OCI-LY3 (cell line): ENCODE measurements at regions not wholly inside any gene's neighbourhood (a gene's known extent, or its start where the extent isn't known, plus 50 kb on each side); places are given as distances from the start of the nearest gene placed in this dataset.
"Not testable (repeated sequence)": the region's sequence is repeated elsewhere in the genome, so short reads cannot be mapped to it uniquely, and the experiment has no call there.

Experiments used
- H2AFZ ChIP-seq: fragments of 200-600, 300-600 bp; shearing (Covaris generic); 2 replicates; pipeline ENCODE4 v1.6.0; 2014; ENCODE audit warnings: antibody characterized with exemption, low read depth, low read length
- H3K27ac ChIP-seq: fragments of 200-600, 300-600 bp; sonication (generic); 2 replicates; pipeline ENCODE4 v1.5.1; 2014; ENCODE audit warnings: mild to moderate bottlenecking, low read length, moderate library complexity, mixed read lengths
- H3K27me3 ChIP-seq: fragments of 200-600, 300-600 bp; sonication (generic); 2 replicates; pipeline ENCODE4 v1.6.1; 2014; ENCODE audit warnings: low read depth, low read length, mixed read lengths
- H3K36me3 ChIP-seq: fragments of 200-600, 300-600 bp; sonication (generic); replicated peaks from 2 replicates; pipeline ENCODE3; 2014; ENCODE audit warnings: low read depth, low read length, mixed read lengths
- H3K4me1 ChIP-seq: fragments of 300-600, 200-600 bp; sonication (generic); 2 replicates; pipeline ENCODE4 v1.6.1; 2014; ENCODE audit warnings: low read length, mixed read lengths
- H3K4me2 ChIP-seq: fragments of 200-600, 300-600 bp; sonication (generic); 2 replicates; pipeline ENCODE4 v1.6.1; 2014; ENCODE audit warnings: low read length, mixed read lengths
- H3K4me3 ChIP-seq: fragments of 300-600, 200-600 bp; sonication (generic); 2 replicates; pipeline ENCODE4 v1.5.1; 2014; ENCODE audit warnings: antibody characterized with exemption, mild to moderate bottlenecking, low read length, moderate library complexity
- H3K79me2 ChIP-seq: fragments of 300-600, 200-600 bp; shearing (Covaris generic); 2 replicates; pipeline ENCODE4 v1.6.1; 2014; ENCODE audit warnings: mild to moderate bottlenecking, low read length, mixed read lengths
- H3K9ac ChIP-seq: fragments of 300-600, 200-600 bp; shearing (Covaris generic); 2 replicates; pipeline ENCODE4 v1.6.0; 2014; ENCODE audit warnings: mild to moderate bottlenecking, low read length, moderate library complexity
- H3K9me3 ChIP-seq: fragments of 200-600, 300-600 bp; shearing (Covaris generic); 2 replicates; pipeline ENCODE4 v1.6.1; 2014; ENCODE audit warnings: low read length, mixed read lengths; ENCODE audit not compliant: insufficient read depth
- H4K20me1 ChIP-seq: fragments of 200-600, 300-600 bp; sonication (generic); 2 replicates; pipeline ENCODE4 v1.6.1; 2016; ENCODE audit warnings: low read length, mixed read lengths; ENCODE audit not compliant: insufficient read depth
- CTCF ChIP-seq: fragments of 200-600, 300-600 bp; sonication (generic); IDR thresholded peaks from 2 replicates; pipeline ENCODE4 v1.5.1; 2014; ENCODE audit warnings: antibody characterized with exemption, low read length, low read depth
- EZH2phosphoT487 ChIP-seq: fragments of 200-600 bp; shearing (Covaris generic); IDR thresholded peaks from 2 replicates; pipeline ENCODE4 v1.6.1; 2018; ENCODE audit warnings: antibody characterized with exemption, mixed run types, low read depth

- TF ChIP-seq CTCF (no peak), EZH2phosphoT487 (no peak)
- no peaks in the 10 kb centered on the region for H4K20me1 ChIP-seq
- H3K79me2 ChIP-seq, result no peaks in the 10 kb centered on the region
- H3K27me3 ChIP-seq, result no peaks in the 10 kb centered on the region
- no peaks in the 10 kb centered on the region for H3K4me1 ChIP-seq
- H3K27ac ChIP-seq, result no peak overlapping the region
- H3K36me3 ChIP-seq, result no peaks in the 10 kb centered on the region
- H3K9ac ChIP-seq, result no peak overlapping the region
- H3K4me3 ChIP-seq, result no peak overlapping the region
- no peak overlapping the region for H3K4me2 ChIP-seq
- H3K9me3 ChIP-seq, result no peaks in the 10 kb centered on the region
- H2AFZ ChIP-seq, result no peak overlapping the region
Measured at GRCh38 chr5:135738564-135738875, 95.9 kb upstream of the SLC25A48 start.

GRCh38 chr5:135737701-135738563 is 96.5 kb upstream of the SLC25A48 start:
- Histone ChIP-seq H2AFZ (no peak overlapping the region), H3K79me2 (no peaks in the 10 kb centered on the region), H3K9ac (no peak overlapping the region), H3K4me1 (no peaks in the 10 kb centered on the region), H3K36me3 (no peaks in the 10 kb centered on the region), H3K27ac (no peak overlapping the region), H3K27me3 (no peaks in the 10 kb centered on the region), H3K4me3 (no peak overlapping the region), H4K20me1 (no peaks in the 10 kb centered on the region), H3K9me3 (no peaks in the 10 kb centered on the region), H3K4me2 (no peak overlapping the region)
- TF ChIP-seq CTCF (no peak), EZH2phosphoT487 (no peak)

GRCh38 chr5:135736952-135737351 is 97.5 kb upstream of the SLC25A48 start:
- H3K9ac ChIP-seq, H3K4me2 ChIP-seq, H3K9me3 ChIP-seq, H3K79me2 ChIP-seq, H3K4me1 ChIP-seq, H3K4me3 ChIP-seq, H3K27ac ChIP-seq, H2AFZ ChIP-seq, H3K36me3 ChIP-seq, H3K27me3 ChIP-seq, H4K20me1 ChIP-seq: not testable (repeated sequence)

GRCh38 chr5:135735831-135736230 is 98.6 kb upstream of the SLC25A48 start:
- TF ChIP-seq EZH2phosphoT487 (no peak), CTCF (no peak)
- no peak overlapping the region for H3K4me3 ChIP-seq
- H2AFZ ChIP-seq, result no peak overlapping the region
- H3K36me3 ChIP-seq, result no peaks in the 10 kb centered on the region
- H4K20me1 ChIP-seq, result no peaks in the 10 kb centered on the region
- H3K4me2 ChIP-seq, result no peak overlapping the region
- no peaks in the 10 kb centered on the region for H3K4me1 ChIP-seq
- H3K27ac ChIP-seq, result no peak overlapping the region
- no peak overlapping the region for H3K9ac ChIP-seq
- H3K9me3 ChIP-seq, result no peaks in the 10 kb centered on the region
- H3K79me2 ChIP-seq, result no peaks in the 10 kb centered on the region
- H3K27me3 ChIP-seq, result no peaks in the 10 kb centered on the region

GRCh38 chr5:135734956-135735355 is 99.5 kb upstream of the SLC25A48 start:
- H2AFZ ChIP-seq, H3K36me3 ChIP-seq, H3K27ac ChIP-seq, H3K79me2 ChIP-seq, H3K9me3 ChIP-seq, H4K20me1 ChIP-seq, H3K4me1 ChIP-seq, H3K27me3 ChIP-seq, H3K4me2 ChIP-seq, H3K4me3 ChIP-seq, H3K9ac ChIP-seq: not testable (repeated sequence)

- not testable (repeated sequence) for H3K79me2 ChIP-seq, H3K4me3 ChIP-seq, H3K9me3 ChIP-seq, H3K27me3 ChIP-seq, H4K20me1 ChIP-seq, H3K9ac ChIP-seq, H3K4me2 ChIP-seq, H3K36me3 ChIP-seq, H3K4me1 ChIP-seq, H3K27ac ChIP-seq, H2AFZ ChIP-seq
Measured at GRCh38 chr5:135731034-135731433, 103.4 kb upstream of the SLC25A48 start.

GRCh38 chr5:135730161-135730560 is 104.3 kb upstream of the SLC25A48 start:
- H3K27ac ChIP-seq, H4K20me1 ChIP-seq, H3K4me1 ChIP-seq, H3K27me3 ChIP-seq, H3K4me2 ChIP-seq, H2AFZ ChIP-seq, H3K79me2 ChIP-seq, H3K9ac ChIP-seq, H3K4me3 ChIP-seq, H3K9me3 ChIP-seq, H3K36me3 ChIP-seq: not testable (repeated sequence)
